T-helper 17 cell (primary cell): ENCODE measurements at regions not wholly inside any gene's neighbourhood (a gene's known extent, or its start where the extent isn't known, plus 50 kb on each side); places are given as distances from the start of the nearest gene placed in this dataset.

ENCODE experiments used
- ATAC-seq: fragments of 150-1000 bp; cut with Tn5 transposase; 2 replicates; pipeline ENCODE4 v1.10.0; 2021; ENCODE audit warnings: mild to moderate bottlenecking, moderate library complexity
- DNase-seq, 3 donors: peaks; one replicate each; pipeline versions ENCODE4 v3.0.0 to v3.0.0-alpha.2; 2020 to 2021
- H3K9me3 ChIP-seq: one replicate; pipeline ENCODE4 v1.7.0; 2013; ENCODE audit warnings: low read length, mild to moderate bottlenecking; ENCODE audit not compliant: control insufficient read depth, poor library complexity, severe bottlenecking
- H3K27ac Mint-ChIP-seq: one replicate; pipeline ENCODE4 v1.8.0; 2022; ENCODE audit warnings: mild to moderate bottlenecking, moderate library complexity, mixed read lengths
- H3K27me3 Mint-ChIP-seq: one replicate; pipeline ENCODE4 v1.8.0; 2022; ENCODE audit warnings: mixed read lengths
- H3K36me3 Mint-ChIP-seq: one replicate; pipeline ENCODE4 v1.8.0; 2022; ENCODE audit warnings: low read depth, mixed read lengths
- H3K4me1 Mint-ChIP-seq: one replicate; pipeline ENCODE4 v1.8.0; 2022; ENCODE audit warnings: mild to moderate bottlenecking, mixed read lengths
- H3K4me3 Mint-ChIP-seq: one replicate; pipeline ENCODE4 v1.8.0; 2022; ENCODE audit warnings: mild to moderate bottlenecking, moderate library complexity, mixed read lengths

DNA sequence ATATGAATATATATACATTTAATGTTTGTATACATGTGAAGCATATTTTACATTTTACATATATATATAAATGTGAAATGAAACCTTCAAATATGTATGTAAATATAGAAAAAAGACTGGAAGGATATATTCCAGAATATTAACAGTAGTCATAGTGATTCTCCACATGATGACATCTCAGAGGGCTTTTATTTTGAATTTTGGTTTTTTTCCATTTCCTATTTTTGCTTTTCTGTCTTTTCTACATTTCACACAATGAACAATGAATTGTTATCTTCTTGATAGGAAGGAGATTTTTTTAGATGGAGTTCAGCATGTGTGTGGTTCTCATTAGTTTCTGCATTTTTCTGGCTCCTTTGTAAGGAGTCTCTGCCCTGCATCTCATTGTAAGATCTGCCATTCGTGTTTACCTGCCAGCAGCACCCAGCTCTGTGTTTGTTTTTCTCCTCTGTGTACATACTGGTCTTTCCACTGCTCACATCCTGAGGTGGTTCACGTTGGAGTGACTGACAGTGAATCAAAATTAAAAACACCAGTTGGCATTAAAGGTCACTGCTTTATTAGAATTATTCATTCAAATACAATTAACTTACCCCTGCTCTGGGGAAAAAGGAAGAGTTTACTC lies 425.3 kb upstream of the MDFIC2 start:
- Mint-ChIP-seq H3K27me3 (peaks cover 10% of the 10 kb centered on the region), H3K36me3 (no peaks in the 10 kb centered on the region), H3K27ac (no peak overlapping the region), H3K4me3 (no peak overlapping the region), H3K4me1 (peaks cover 3% of the 10 kb centered on the region)
- ATAC-seq (no peak), DNase-seq (no peak)
- H3K9me3 ChIP-seq = no peaks in the 10 kb centered on the region

DNA sequence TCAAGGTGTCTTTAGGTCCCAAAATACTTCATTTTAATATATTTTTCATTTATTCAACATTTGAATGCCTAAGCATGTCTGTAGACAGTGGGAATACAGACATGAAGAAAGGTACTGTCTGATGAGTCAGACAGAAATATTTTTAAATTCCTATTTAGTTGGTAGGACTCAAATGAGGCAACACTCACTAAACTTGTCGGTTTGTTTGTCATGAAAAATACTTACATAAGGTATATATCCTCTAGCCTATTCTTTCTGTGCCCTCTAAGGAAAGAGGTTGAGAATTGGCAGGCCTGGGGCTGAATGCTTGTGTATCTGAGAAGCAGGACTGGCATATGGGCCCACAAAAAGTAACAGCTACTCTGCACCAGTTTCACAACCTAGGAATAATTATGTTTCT lies 423.6 kb upstream of the MDFIC2 start:
- no peaks in the 10 kb centered on the region for H3K36me3 Mint-ChIP-seq

DNA sequence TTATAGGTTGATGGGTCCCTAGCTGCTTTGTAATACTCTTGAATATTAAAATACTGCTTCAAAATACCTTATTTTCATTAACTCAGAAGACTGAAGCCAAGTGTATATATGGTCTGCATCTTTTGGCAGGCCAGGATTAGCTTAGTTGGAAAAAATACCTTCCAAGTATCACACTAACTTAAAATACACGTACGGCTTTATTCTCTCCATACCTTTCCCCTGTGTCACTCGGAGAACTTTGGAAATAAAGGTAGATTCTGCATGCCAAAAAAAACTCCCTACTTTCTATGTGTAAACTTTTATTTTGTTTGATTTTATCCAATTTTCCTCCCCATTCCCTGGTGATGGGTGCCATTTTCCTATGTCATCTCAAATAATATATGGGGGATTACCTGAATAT lies 422.3 kb upstream of the MDFIC2 start:
- peaks cover 3% of the 10 kb centered on the region for H3K4me1 Mint-ChIP-seq
- no peak for DNase-seq
- H3K36me3 Mint-ChIP-seq = no peaks in the 10 kb centered on the region
- ATAC-seq = no peak
- H3K4me3 Mint-ChIP-seq = no peak overlapping the region
- H3K27ac Mint-ChIP-seq = no peak overlapping the region
- H3K9me3 ChIP-seq = no peaks in the 10 kb centered on the region
- peaks cover 24% of the 10 kb centered on the region for H3K27me3 Mint-ChIP-seq

More for the DNA sequence above, 423.6 kb upstream of the MDFIC2 start:
- no peak for ATAC-seq
- DNase-seq = no peak
- no peaks in the 10 kb centered on the region for H3K9me3 ChIP-seq
- Mint-ChIP-seq H3K4me1 (peaks cover 3% of the 10 kb centered on the region), H3K27ac (no peak overlapping the region), H3K4me3 (no peak overlapping the region), H3K27me3 (peaks cover 15% of the 10 kb centered on the region)

DNA sequence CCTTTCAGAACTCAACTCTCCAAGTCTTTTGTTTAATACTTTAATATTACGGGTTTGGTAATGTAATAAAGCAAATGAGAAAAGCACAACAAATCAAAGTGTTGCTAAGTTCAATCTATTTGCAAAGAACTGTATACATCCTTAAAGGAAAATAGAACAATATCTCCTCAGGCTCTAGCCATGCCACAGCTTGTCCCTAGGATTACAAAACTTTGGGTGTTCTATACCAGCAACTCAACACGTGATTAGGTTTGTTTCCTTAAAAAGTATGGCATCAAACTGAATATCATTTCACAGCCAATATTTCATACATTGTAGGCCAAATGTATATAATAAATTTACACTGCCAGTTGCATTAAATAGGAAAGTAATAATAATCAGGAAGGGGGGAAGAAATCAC lies 418.6 kb upstream of the MDFIC2 start:
- H3K9me3 ChIP-seq = no peaks in the 10 kb centered on the region
- Mint-ChIP-seq H3K27me3 (peaks cover 38% of the 10 kb centered on the region), H3K4me1 (no peaks in the 10 kb centered on the region), H3K27ac (no peak overlapping the region), H3K36me3 (no peaks in the 10 kb centered on the region), H3K4me3 (no peak overlapping the region)
- no peak for DNase-seq
- ATAC-seq = no peak

DNA sequence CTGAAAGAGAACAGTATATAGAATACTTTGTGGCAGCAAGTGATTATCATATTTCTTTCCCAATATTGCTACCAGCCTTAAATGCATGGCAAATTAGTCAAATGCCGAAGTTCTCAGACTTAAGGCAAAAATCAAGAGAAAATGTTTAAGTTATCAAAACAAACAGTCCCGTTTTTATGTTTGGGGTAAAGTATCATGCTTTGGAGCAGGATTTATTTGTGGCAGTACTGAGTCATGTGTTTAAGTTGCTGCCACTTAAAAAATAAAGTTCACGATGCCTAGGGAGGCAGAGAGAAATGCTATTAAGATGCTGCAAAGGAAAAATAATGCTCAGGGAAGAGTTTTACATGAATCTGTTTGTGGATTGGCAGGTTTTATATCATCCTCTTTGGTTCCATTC lies 417.4 kb upstream of the MDFIC2 start:
- DNase-seq (no peak), ATAC-seq (no peak)
- Mint-ChIP-seq H3K4me3 (no peak overlapping the region), H3K4me1 (no peaks in the 10 kb centered on the region), H3K36me3 (no peaks in the 10 kb centered on the region), H3K27ac (no peak overlapping the region), H3K27me3 (peaks cover 40% of the 10 kb centered on the region)
- no peaks in the 10 kb centered on the region for H3K9me3 ChIP-seq

DNA sequence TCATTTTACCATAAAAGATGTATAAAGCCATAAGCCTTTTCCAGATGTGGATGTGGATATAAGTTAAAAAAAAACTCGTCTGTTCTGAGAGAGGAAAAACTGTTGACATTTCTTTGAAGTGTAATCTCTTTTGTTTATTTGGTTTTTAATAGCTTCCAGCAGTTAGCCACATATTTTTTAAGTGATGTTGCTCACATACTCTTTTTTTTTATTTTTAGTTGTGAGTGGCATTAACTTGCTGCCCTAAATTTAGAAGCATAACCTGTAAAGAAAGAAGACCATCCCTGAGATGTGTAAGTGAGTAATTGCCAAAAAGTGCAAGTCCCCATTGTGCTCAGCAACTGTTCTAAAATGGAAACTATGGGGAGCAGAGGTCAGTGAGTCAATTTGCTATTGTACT lies 415.9 kb upstream of the MDFIC2 start:
- H3K27me3 Mint-ChIP-seq = peaks cover 40% of the 10 kb centered on the region
- H3K4me3 Mint-ChIP-seq = no peak overlapping the region
- no peak for DNase-seq
- H3K36me3 Mint-ChIP-seq = no peaks in the 10 kb centered on the region
- H3K4me1 Mint-ChIP-seq = no peaks in the 10 kb centered on the region
- no peaks in the 10 kb centered on the region for H3K9me3 ChIP-seq
- H3K27ac Mint-ChIP-seq = no peak overlapping the region
- ATAC-seq = no peak

DNA sequence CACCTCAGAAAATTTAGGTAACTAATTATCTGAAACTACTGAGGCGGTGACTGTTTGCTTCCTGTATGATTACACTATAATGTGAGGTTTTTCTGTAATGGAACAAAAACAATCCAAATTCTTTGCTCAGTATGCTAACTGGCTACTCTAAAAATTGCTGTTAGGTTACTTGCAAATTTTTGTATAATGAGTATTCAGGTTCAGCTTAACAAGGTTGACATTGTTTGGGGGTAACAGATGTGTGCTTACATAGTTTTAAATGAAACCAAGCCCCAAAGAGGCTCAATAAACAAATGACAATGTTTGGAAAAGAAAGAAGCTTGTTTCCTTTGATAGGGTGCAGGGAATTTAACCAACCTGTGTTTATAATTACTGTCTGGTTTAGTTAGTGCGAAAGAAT lies 414.5 kb upstream of the MDFIC2 start:
- no peaks in the 10 kb centered on the region for H3K9me3 ChIP-seq
- Mint-ChIP-seq H3K27me3 (peaks cover 33% of the 10 kb centered on the region), H3K4me3 (no peak overlapping the region), H3K36me3 (no peaks in the 10 kb centered on the region), H3K27ac (no peak overlapping the region), H3K4me1 (no peaks in the 10 kb centered on the region)
- no peak for DNase-seq
- no peak for ATAC-seq

DNA sequence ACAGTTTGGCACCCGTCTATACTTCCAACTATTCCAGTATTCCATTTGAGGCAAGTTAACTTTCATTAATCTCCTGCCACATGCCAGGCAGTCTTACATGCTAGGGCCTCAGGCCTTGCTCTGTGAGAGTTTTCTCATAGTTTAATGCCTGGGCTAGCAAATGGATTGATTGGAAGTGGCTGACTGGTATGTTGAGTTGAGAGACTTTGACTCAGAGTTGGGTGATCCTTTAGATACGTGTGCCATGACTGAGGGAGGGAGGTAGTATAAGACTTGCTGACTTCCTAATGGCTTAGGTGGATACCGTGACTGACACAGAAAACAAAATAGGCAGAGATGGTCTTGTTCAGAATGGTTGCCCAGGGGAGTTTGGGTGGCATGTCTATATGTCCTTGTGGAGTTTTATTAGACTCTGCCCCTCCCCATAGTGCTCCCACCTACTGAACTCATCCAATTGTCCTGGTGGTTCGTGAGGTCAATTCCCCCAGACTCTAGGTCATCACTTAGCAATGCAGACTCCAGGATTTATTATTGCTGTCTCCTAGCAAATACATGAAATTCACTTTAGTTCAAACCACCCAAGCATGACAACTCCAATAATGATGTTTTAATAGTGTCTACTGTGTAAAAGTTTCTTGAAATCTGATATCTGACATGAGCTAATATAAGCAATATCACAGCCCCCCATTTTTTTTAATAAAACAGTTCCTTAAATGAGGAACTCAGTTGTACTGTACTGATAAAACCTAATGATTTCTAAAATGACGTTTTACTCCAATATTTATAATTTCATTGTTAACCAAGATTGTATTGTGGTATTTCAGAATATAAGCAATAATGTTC lies 413.9 kb upstream of the MDFIC2 start:
- Mint-ChIP-seq H3K4me1 (no peaks in the 10 kb centered on the region), H3K36me3 (no peaks in the 10 kb centered on the region), H3K27me3 (peaks cover 33% of the 10 kb centered on the region), H3K4me3 (no peak overlapping the region), H3K27ac (no peak overlapping the region)
- no peaks in the 10 kb centered on the region for H3K9me3 ChIP-seq
- ATAC-seq (no peak), DNase-seq (no peak)

DNA sequence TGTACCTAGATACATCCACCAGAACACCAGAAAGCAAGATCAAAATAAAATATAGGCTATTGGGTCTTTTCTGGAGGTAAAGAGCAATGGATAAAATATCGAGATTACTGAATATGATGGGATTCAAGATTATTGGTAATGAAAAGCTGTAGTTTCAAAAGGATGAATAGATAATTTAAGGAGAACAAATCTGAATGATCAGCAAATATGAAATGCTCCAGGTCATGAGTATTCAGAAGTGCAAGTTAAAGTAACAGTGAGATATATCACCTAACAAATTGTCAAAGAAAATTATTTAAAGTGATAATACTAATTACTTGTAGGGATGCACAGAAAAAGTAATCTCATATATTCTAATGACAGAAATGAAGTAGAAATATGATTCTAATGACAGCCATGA lies 409.6 kb upstream of the MDFIC2 start:
- DNase-seq = no peak
- ATAC-seq = no peak
- Mint-ChIP-seq H3K27me3 (peaks cover 36% of the 10 kb centered on the region), H3K4me3 (no peak overlapping the region), H3K27ac (no peak overlapping the region), H3K36me3 (no peaks in the 10 kb centered on the region), H3K4me1 (no peaks in the 10 kb centered on the region)
- no peaks in the 10 kb centered on the region for H3K9me3 ChIP-seq

DNA sequence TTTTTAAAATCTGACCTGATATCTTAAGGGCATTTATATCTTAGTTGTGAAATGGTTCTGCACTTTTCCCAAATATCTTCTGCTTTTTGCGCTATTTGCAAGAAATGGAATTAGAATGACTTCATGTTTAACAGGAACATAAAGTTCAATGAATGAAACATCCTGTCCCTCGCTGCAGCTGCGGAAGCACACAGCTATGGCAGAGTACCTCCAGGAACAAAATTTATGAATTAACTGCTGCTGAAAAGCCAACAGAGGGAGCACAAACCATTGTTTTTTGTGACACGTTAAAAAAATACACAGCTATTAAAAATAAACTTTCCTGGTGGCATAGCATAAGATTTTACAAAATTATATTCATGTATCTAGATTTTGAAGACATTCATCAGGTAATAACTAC lies 404.4 kb upstream of the MDFIC2 start:
- H3K4me3 Mint-ChIP-seq = no peak overlapping the region
- no peak for ATAC-seq

DNA sequence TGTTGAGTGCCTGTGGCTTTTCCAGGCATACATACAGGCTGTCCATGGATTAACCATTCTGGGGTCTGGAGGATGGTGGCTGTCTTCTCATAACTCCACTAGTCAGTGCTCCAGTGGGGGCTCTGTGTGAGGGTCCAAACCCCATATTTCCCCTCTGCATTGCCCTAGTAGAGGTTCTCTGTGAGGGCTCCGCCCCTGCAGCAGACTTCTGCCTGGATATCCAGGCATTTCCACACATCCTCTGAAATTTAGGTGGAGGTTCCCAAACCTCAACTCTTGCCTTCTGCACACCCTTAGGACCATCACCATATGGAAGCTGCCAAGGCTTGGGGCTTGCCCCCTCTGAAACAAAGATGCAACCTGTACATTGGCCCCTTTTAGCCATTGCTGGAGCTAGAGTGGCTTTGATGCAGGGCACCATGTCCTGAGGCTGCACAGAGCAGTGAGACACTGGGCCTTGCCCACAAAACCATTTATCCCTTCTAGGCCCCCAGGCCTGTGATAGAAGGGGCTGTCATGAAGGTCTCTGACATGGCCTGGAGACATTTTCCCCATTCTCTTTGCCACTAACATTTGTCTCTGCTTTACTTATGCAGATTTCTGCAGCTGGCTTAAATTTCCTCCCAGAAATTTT lies 400.1 kb upstream of the MDFIC2 start:
- Mint-ChIP-seq H3K4me1 (peaks cover 2% of the 10 kb centered on the region), H3K36me3 (peaks cover 4% of the 10 kb centered on the region), H3K4me3 (no peak overlapping the region), H3K27ac (no peak overlapping the region), H3K27me3 (peaks cover 13% of the 10 kb centered on the region)
- ATAC-seq = no peak
- no peaks in the 10 kb centered on the region for H3K9me3 ChIP-seq
- DNase-seq = no peak

More for the DNA sequence above, 404.4 kb upstream of the MDFIC2 start:
- peaks cover 4% of the 10 kb centered on the region for H3K36me3 Mint-ChIP-seq
- H3K9me3 ChIP-seq = no peaks in the 10 kb centered on the region
- peaks cover 24% of the 10 kb centered on the region for H3K27me3 Mint-ChIP-seq
- peaks cover 2% of the 10 kb centered on the region for H3K4me1 Mint-ChIP-seq
- DNase-seq = no peak
- no peak overlapping the region for H3K27ac Mint-ChIP-seq

DNA sequence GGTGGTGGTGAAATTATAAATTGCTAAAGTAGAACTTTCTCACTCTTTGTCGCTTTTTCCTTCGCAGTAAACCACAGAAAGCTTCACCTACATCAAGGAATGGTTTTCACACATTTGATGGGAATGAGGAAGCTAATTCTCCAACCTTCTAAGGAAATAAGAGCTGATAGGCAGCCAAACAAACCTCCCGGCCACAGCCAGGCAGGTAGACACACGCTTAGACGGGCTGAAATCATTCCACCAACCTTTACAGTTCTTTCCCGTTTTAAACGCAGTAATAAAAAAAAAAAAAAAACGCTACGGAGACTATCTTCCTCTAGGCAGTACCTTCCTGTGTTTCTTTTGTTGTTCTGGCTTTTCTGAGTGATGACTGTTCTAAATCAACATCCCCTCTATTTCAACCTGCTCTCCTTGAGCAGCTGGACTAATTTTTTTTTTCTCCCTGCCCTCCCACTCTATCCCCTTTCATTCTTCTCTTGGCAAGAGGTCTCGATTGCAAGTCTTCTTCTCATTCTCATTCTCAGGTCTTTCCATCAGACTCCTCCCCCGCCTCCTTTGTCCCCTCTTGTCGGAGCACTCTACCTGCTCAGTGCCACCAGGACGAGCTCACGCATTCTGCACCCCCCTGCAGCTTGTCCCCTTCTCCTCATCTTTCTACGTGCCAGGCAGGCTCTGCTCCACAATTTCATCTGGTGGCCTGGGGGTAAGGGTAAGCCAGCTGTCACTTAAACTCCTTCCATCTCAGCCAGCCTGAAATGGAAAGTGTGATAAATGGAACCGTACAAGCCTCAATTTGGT lies 391.1 kb upstream of the MDFIC2 start:
- no peak for DNase-seq
- peaks cover 8% of the 10 kb centered on the region for H3K4me1 Mint-ChIP-seq
- peak overlapping the region; percentile 41 for H3K27ac Mint-ChIP-seq
- peaks cover 6% of the 10 kb centered on the region for H3K36me3 Mint-ChIP-seq
- no peak for ATAC-seq
- no peaks in the 10 kb centered on the region for H3K9me3 ChIP-seq
- peak overlapping the region; percentile 3 for H3K4me3 Mint-ChIP-seq
- H3K27me3 Mint-ChIP-seq = peaks cover 56% of the 10 kb centered on the region

DNA sequence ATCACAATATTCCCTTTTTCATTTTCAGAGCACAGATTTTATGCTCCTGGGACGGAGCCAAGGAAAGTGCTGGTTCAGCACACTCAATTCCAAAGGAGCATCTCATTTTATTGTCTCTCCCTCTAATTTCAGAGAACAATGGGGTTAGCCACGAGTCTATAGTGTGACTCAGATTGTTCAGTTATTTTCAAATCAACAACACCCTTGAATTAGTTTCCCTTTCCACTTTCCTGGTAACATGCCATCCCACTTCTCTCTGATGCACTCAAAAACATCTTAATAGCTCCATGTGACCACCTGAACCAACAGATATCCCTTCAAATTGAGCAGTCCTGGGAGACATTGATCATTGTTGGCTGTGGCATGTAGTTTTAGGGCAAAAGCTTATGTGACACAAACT lies 389.7 kb upstream of the MDFIC2 start:
- Mint-ChIP-seq H3K27me3 (peaks cover 56% of the 10 kb centered on the region), H3K27ac (no peak overlapping the region)

More for the DNA sequence above, 389.7 kb upstream of the MDFIC2 start:
- no peak for DNase-seq
- no peaks in the 10 kb centered on the region for H3K9me3 ChIP-seq
- Mint-ChIP-seq H3K36me3 (peaks cover 6% of the 10 kb centered on the region), H3K4me3 (no peak overlapping the region), H3K4me1 (peaks cover 8% of the 10 kb centered on the region)
- ATAC-seq = no peak
